ENCODE measurements at regions not wholly inside any gene's neighbourhood (a gene's known extent, or its start where the extent isn't known, plus 50 kb on each side); places are given as distances from the start of the nearest gene placed in this dataset.

GRCh38 chr22:47995264-47995627 is 1232.8 kb downstream of the TBC1D22A start:
- Histone ChIP-seq H3K27ac (ENCODE audit: low read length) (no peak overlapping the region), H3K27me3 (ENCODE audit: low read length) (no peaks in the 10 kb centered on the region), H3K79me2 (ENCODE audit: low read length) (no peaks in the 10 kb centered on the region), H3K4me2 (ENCODE audit: low read length) (no peak overlapping the region), H3F3A (ENCODE audit: low read length, unreplicated experiment) (no peaks in the 10 kb centered on the region), H3K9me2 (replicated peaks; ENCODE audit: low read length) (no peaks in the 10 kb centered on the region), H3K9ac (ENCODE audit: low read length) (no peak overlapping the region), H3K4me3 (ENCODE audit: low read length) (no peak overlapping the region), H4K20me1 (ENCODE audit: low read length) (no peaks in the 10 kb centered on the region), H3K4me1 (ENCODE audit: insufficient read depth, low read length) (no peaks in the 10 kb centered on the region), H2AFZ (ENCODE audit: low read length) (no peak overlapping the region), H3K9me3 (ENCODE audit: low read length) (no peaks in the 10 kb centered on the region), H3K36me3 (ENCODE audit: low read depth, low read length) (no peaks in the 10 kb centered on the region)
- ATAC-seq: no peak
- ChIA-PET CTCF (no interaction called here), POLR2A (ENCODE audit: unreplicated experiment) (no interaction called here)
- no peak for DNase-seq
- intact Hi-C loops (cut with micrococcal nuclease): no loop called here
- BruUV-seq (replicated peaks): no TSS peak
- TF ChIP-seq EZH2 (IDR thresholded peaks at IDR 0.05; ENCODE audit: low read length, unreplicated experiment): no peak
- no peak for TF ChIP-seq CTCF (conservative IDR thresholded peaks at IDR 0.05; ENCODE audit: low read depth, low read length)
- no peak for TF ChIP-seq EZH2phosphoT487 (IDR thresholded peaks at IDR 0.05; ENCODE audit: borderline replicate concordance, low read length)

- Histone ChIP-seq H3F3A (ENCODE audit: low read length, unreplicated experiment) (no peaks in the 10 kb centered on the region), H3K9me3 (ENCODE audit: low read length) (no peaks in the 10 kb centered on the region)
Observed at GRCh38 chr22:47994601-47995263, 1232.3 kb downstream of the TBC1D22A start.

More at GRCh38 chr22:47994601-47995263, 1232.3 kb downstream of the TBC1D22A start:
- BruUV-seq (replicated peaks): no TSS peak
- Histone ChIP-seq H2AFZ (ENCODE audit: low read length) (no peak overlapping the region), H3K27ac (ENCODE audit: low read length) (no peak overlapping the region), H3K9ac (ENCODE audit: low read length) (no peak overlapping the region), H3K79me2 (ENCODE audit: low read length) (no peaks in the 10 kb centered on the region), H3K27me3 (ENCODE audit: low read length) (no peaks in the 10 kb centered on the region), H3K4me2 (ENCODE audit: low read length) (no peak overlapping the region), H3K4me1 (ENCODE audit: insufficient read depth, low read length) (no peaks in the 10 kb centered on the region), H4K20me1 (ENCODE audit: low read length) (no peaks in the 10 kb centered on the region), H3K9me2 (replicated peaks; ENCODE audit: low read length) (no peaks in the 10 kb centered on the region), H3K4me3 (ENCODE audit: low read length) (no peak overlapping the region), H3K36me3 (ENCODE audit: low read depth, low read length) (no peaks in the 10 kb centered on the region)
- ChIA-PET CTCF (no interaction called here), POLR2A (ENCODE audit: unreplicated experiment) (no interaction called here)
- TF ChIP-seq CTCF (conservative IDR thresholded peaks at IDR 0.05; ENCODE audit: low read depth, low read length) (no peak), EZH2phosphoT487 (IDR thresholded peaks at IDR 0.05; ENCODE audit: borderline replicate concordance, low read length) (no peak), EZH2 (IDR thresholded peaks at IDR 0.05; ENCODE audit: low read length, unreplicated experiment) (no peak)
- no peak for DNase-seq
- intact Hi-C loops (cut with micrococcal nuclease): no loop called here
- no peak for ATAC-seq

Measured in PC-3 (cell line).